ENCODE measurements at regions not wholly inside any gene's neighbourhood (a gene's known extent, or its start where the extent isn't known, plus 50 kb on each side); places are given as distances from the start of the nearest gene placed in this dataset.
"Not testable (repeated sequence)": the region's sequence is repeated elsewhere in the genome, so short reads cannot be mapped to it uniquely, and the experiment has no call there.

GRCh38 chr15:26038693-26039092, 175.6 kb upstream of the ATP10A start:
- TF ChIP-seq GABPA (IDR thresholded peaks at IDR 0.05; ENCODE audit: low read depth) (no peak), CTCF (IDR thresholded peaks at IDR 0.05; ENCODE audit: insufficient read depth, low read length) (no peak)
- Histone ChIP-seq H3K27ac (replicated peaks) (no peak overlapping the region), H3K27me3 (ENCODE audit: insufficient read depth, poor library complexity, severe bottlenecking) (peaks cover 4% of the 10 kb centered on the region), H3K4me3 (replicated peaks; ENCODE audit: insufficient read depth, low read length) (no peak overlapping the region)
- DNase-seq (ENCODE audit: low read depth in 1 of 2, low spot score in 1 of 2) = no peak

- Histone ChIP-seq H3K27ac (replicated peaks) (no peak overlapping the region), H3K27me3 (ENCODE audit: insufficient read depth, poor library complexity, severe bottlenecking) (peaks cover 4% of the 10 kb centered on the region), H3K4me3 (replicated peaks; ENCODE audit: insufficient read depth, low read length) (no peak overlapping the region)
- no peak for DNase-seq (ENCODE audit: low read depth in 1 of 2, low spot score in 1 of 2)
- no peak for TF ChIP-seq POLR2AphosphoS5 (IDR thresholded peaks at IDR 0.05; ENCODE audit: low read depth)
- no peak for TF ChIP-seq REST (IDR thresholded peaks at IDR 0.05; ENCODE audit: insufficient replicate concordance, low read depth)
- no peak for TF ChIP-seq GABPA (IDR thresholded peaks at IDR 0.05; ENCODE audit: low read depth)
- no peak for TF ChIP-seq CTCF (IDR thresholded peaks at IDR 0.05; ENCODE audit: insufficient read depth, low read length)
Observed at GRCh38 chr15:26037369-26037768, 174.2 kb upstream of the ATP10A start.

GRCh38 chr15:26033493-26033892, 170.4 kb upstream of the ATP10A start:
- H3K27me3 ChIP-seq (ENCODE audit: insufficient read depth, poor library complexity, severe bottlenecking) = peaks cover 4% of the 10 kb centered on the region
- TF ChIP-seq GABPA (IDR thresholded peaks at IDR 0.05; ENCODE audit: low read depth) (no peak), REST (IDR thresholded peaks at IDR 0.05; ENCODE audit: insufficient replicate concordance, low read depth) (no peak), SPI1 (IDR thresholded peaks at IDR 0.05; ENCODE audit: borderline replicate concordance, low read depth) (no peak)
- no peak overlapping the region for H3K27ac ChIP-seq (replicated peaks)
- H3K4me3 ChIP-seq (replicated peaks; ENCODE audit: insufficient read depth, low read length) = no peak overlapping the region
- no peak for DNase-seq (ENCODE audit: low read depth in 1 of 2, low spot score in 1 of 2)

GRCh38 chr15:26032162-26032846, 169.2 kb upstream of the ATP10A start:
- peaks cover 2% of the 10 kb centered on the region for H3K27me3 ChIP-seq (ENCODE audit: insufficient read depth, poor library complexity, severe bottlenecking)
- TF ChIP-seq POLR2AphosphoS5 (IDR thresholded peaks at IDR 0.05; ENCODE audit: low read depth) (no peak), GABPA (IDR thresholded peaks at IDR 0.05; ENCODE audit: low read depth) (no peak), SPI1 (IDR thresholded peaks at IDR 0.05; ENCODE audit: borderline replicate concordance, low read depth) (no peak), REST (IDR thresholded peaks at IDR 0.05; ENCODE audit: insufficient replicate concordance, low read depth) (no peak), CTCF (IDR thresholded peaks at IDR 0.05; ENCODE audit: insufficient read depth, low read length) (no peak)

GRCh38 chr15:26029586-26029985, 166.5 kb upstream of the ATP10A start:
- not testable (repeated sequence) for DNase-seq (ENCODE audit: low read depth in 1 of 2, low spot score in 1 of 2); H3K27ac ChIP-seq (replicated peaks); H3K27me3 ChIP-seq (ENCODE audit: insufficient read depth, poor library complexity, severe bottlenecking); H3K4me3 ChIP-seq (replicated peaks; ENCODE audit: insufficient read depth, low read length)

More at GRCh38 chr15:26032162-26032846, 169.2 kb upstream of the ATP10A start:
- no peak for DNase-seq (ENCODE audit: low read depth in 1 of 2, low spot score in 1 of 2)
- no peak overlapping the region for H3K27ac ChIP-seq (replicated peaks)
- H3K4me3 ChIP-seq (replicated peaks; ENCODE audit: insufficient read depth, low read length) = no peak overlapping the region

Measured in HL-60 (cell line).